ENCODE measurements at regions not wholly inside any gene's neighbourhood (a gene's known extent, or its start where the extent isn't known, plus 50 kb on each side); places are given as distances from the start of the nearest gene placed in this dataset.
"Not testable (repeated sequence)": the region's sequence is repeated elsewhere in the genome, so short reads cannot be mapped to it uniquely, and the experiment has no call there.

DNA sequence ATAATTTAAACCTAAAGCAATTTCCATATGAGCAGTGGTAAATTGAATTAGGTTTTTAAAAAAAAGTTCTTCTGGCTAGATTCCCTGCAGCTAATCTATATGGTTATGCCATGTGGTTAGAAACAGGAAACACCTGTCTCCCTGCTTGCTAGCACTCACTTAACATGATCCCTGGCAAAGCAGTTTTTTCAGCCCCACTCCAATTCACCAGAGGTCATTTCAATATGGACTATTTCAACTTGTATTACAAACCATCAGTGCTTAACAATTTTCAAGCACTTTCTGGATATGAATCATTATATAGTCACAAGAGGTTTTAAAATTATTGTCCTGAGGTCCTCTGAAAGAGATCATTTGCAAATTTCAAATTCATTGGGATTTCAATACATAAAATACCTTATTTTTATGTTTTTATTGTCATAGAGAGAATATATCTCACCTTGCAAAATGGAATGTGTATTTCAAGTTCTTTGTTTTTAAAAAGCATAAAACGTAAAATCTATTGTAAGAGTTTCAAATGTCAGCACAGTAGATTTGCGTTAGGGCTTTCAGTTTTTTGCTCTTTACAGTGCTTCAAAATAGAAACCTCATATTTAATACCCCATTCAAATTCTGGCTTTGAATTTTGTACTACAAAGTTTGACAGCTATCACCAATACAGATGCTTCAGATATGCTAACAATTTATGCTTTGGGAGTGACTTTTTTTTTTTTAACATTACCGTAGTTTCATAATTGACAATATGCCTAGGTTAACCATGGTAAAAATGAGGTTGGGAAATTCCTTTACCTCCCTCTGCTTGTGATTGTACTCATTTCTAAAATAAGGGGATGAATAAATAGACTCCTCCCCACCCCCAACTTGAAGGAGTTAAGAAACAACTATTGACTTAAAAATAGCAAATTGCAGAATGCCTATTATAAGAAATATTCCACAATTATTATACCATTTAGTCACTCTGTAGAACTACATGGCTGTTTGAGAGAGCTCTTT lies 117.5 kb upstream of the HGF start:
- DNase-seq: no peak

DNA sequence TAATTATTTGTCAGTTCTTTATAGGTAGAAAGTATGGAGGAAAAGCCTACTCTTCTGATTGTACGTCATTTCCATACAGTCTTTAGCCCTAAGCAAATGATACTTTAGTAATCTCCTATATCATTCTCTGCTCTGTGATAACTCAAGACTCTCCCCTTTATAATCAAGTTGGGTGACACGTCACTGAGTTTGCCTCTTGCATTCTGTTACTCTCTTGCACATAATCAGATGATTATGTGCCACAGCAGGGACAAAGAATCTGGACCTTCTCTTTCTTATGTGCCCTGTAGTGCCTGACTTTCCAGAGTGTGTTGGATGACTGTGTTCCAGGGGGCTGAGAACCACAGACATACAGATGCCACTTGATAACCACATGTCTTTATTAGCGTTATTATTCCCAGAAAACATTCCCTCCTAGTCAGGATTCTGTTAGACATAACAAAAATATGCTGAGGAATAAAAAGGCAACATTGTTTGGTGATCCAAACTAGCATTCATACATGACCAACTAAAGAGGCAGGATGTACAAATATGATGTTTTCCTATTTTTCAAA lies 116.4 kb upstream of the HGF start:
- DNase-seq: no peak

DNA sequence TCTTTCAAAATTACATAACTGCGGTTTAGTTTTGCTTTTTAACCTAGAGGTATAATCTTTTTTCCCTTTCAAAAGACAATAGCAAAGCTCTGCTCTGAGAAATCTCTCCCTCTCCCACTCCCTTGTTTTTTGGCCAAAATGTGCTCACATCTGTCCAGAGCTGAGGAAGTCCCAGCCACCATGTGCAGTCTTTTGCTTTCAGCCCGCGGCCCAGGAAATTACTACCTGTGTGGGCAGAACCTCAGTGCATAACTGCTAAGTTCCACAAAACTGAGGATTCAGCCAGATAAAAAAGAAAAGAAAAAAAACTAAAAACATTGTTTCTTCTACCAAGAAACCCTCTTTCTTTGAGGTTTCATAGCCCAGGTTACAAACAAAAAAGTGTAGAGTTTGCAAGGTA lies 115.0 kb upstream of the HGF start:
- DNase-seq: no peak

DNA sequence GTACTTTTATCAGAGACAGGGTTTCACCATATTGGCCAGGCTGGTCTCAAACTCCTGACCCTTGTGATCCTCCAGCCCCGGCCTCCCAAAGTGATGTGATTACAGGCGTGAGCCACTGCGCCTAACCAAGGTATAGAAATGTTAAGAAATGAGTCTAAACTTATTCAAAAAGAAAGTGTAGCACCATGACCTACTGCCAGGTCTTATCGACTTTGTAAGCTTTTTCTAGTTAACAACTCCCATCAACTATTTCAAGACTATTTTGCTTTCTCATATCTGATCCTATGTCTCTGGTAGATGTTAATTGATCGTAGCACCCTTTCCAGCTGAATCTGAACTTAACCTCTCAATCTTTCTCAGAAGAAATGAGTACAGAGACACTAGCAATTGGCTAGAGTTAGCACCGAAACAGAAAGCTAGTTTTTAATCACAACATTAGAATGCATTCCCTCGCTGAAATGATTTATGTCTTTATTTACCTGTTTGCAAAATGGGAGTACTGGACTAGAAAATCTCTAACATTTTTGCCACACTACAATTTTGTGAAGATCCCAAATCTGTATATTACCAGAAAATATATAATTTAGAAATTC lies 114.0 kb upstream of the HGF start:
- no peak for DNase-seq

DNA sequence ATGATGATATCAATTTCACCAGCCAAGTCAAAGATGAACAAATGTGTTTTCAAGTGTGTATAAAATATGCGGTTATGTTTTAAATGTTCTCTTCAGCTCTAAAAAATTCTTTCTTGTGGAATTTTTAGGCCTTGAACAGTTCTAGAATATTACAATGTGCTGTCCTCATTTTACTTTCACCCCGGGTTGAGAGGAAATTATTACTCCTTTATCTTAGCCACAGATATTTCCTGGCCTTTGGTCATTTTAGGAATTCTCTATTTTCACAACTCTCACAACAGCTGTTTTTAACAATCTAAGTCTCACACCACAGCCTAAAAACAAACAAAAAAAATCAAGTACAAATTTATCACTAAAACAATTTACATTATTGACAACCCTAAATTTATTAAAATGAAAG lies 112.2 kb upstream of the HGF start:
- DNase-seq: peak; percentile 19

DNA sequence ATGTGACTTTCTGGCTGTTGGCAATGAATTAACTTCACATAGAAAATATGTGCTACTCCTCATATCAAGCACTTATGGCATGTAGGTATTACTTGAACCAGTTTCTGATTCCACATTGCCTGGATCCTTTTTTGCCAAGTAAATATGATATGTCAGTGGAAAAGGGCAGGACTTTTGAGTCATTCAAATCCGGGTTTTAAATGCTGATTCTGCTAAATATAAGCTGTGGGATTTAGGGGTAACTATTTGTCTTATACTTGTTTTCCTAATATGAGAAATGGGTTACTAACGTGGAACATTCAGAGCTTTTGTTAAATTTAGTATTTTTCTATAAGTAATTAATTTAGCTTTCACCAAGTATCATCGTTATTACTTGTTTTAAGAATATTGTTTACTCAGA lies 108.0 kb upstream of the HGF start:
- no peak for DNase-seq

DNA sequence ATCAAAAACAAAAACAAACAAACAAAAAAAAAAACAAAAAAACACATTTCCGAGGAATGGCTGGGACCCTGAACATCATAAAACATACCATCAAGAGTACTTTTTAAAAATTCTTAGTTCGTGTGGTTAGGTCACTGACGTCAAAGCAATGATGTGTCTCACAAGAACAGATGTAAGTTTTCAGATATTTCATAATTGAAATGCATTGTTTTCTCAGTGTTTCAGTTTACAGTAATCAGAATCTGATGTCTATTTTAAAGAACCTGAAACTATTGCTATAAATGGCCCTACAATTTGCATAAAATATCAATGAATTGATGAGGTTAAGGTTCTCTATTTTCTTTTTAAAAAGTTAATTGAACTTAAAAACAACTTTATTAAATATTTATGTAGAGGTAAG lies 103.7 kb upstream of the HGF start:
- DNase-seq: peak; percentile 21

DNA sequence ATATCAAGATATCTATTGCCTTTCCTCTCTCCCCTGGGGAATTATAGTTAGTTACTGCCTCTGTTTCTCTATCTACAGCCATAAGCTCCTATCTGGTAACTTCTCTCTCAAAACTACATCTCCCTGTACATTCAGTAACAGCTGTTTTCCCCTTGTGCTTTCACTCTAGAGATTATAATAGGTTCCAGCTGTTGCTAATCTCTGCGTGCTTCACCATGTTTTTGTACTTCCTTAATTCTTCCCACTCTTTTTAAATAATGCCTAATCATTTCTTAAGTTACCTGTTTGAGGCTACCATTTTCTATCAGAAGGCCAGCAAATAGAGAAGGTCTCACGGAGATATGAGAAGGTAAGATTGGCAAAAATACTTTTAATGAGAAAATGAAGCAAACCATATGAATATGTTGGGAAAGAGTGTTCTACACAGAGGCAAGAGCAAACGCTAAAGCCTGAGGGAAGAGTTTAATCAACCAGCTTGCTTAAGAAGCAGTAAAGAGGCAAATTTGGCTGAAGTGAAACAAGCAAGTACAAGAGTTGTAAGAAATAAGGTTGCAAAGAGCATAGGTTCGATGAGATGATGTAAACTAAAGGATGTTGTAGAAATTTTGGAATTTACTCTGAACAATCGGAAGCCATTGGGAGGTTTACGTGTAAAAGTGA lies 101.9 kb upstream of the HGF start:
- DNase-seq: peak; percentile 34

DNA sequence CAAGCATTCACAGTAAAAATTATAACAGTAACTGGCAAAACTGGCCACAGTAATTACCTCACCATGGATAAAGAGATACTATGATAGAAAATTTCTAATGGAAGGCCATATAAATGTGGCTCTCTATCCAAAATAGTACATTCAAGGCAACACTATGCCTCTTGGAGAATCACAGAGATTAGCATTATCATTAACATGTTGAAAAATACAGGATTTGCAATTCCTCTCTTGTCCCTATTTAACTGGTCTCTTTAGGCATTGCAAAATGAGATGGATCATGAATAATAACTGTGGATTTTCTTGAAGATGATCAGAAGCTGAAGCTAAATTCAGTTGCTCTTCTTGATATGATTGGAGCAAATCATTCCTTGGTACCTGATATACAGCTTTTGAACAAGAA lies 100.8 kb upstream of the HGF start:
- no peak for DNase-seq

DNA sequence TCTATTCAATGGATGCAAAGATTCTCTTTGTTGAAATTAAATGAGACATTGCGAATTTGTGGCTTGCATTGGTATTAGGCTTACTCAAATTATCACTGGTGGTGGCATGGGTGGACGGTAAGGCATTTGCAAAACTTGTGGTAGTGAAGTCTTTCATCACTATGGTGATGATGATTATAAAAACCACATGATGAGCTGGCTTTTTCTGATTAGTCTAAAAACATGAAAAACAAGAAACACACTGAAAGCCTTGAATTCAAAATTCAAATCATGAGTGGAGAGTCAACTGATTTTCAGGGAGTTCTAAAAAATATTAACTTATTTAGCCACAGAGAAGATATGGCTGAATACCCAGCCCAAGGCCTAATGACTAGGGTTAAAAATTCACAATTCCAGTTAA lies 99.8 kb upstream of the HGF start:
- no peak for DNase-seq

DNA sequence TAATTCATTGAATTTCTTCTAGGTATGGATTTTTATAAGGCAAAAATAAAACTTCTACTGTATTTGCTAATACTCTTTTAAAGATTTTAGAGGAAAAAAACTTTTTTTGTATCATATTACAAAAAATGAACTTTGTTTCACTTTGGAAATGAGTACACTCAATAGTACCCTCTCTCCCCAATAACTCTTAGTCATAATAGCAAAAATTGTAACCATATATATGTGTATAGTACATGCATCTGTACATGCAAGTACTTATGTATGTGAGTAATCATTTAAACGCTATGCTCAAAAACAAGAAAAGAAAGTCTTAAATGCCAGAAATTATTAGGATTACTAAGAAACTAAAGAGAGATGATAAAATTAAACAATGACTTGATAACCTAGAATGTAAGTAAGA lies 95.9 kb upstream of the HGF start:
- DNase-seq: no peak

DNA sequence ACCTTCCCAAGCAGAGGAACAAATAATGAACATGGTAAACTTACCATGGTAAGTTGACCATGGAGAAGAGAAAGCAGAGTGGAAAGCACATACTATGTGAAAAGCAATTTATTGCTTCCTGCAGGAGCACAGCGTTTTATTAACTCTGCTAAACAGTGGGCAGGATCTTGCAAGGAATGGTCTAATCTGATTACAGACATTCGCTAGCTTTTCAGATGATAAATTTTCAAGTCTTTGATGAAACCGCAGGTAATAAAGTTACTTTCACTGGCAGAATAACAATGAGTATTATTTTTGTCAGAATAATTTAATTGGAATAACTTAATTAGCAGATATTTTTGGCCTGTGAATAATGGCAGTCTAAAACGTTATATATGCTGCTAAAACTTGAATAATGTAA lies 89.6 kb upstream of the HGF start:
- no peak for DNase-seq

DNA sequence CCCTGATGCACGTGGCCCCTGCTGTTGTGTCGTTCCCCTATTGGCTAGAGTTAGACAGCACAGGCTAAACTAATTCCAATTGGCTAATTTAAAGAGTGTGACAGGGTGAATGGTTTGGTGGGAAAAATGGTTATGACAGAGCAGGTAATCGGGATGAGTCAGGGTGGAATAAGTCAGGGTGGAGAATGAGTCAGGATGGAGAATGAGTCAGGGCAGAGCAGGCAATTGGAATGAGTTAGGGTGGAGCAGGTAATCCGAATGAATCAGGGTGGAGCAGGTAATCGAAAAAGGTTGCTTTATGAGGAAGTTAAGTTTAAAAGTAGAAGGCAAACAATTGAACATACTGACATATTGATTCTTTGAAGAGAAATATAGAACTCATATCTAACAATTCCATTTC lies 89.0 kb upstream of the HGF start:
- DNase-seq: not testable (repeated sequence)

DNA sequence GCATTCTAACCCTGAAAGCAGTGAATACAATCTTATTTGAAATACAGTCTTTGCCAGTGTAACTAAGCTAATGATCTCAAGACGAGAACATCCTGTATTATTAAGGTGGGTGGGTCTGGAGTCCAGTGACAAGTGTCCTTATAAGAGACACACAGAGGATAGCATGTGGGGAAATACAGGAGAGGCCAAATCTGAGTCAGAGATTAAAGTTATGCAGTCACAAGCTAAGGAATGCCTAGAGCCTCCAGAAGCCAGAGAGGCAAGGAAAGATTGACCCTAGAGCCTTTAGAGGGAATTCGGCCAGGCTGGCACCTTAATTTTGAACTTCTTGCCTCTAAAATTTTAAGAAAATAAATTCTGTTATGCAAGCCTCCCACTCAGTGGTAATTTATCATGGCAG lies 87.5 kb upstream of the HGF start:
- DNase-seq: no peak

DNA sequence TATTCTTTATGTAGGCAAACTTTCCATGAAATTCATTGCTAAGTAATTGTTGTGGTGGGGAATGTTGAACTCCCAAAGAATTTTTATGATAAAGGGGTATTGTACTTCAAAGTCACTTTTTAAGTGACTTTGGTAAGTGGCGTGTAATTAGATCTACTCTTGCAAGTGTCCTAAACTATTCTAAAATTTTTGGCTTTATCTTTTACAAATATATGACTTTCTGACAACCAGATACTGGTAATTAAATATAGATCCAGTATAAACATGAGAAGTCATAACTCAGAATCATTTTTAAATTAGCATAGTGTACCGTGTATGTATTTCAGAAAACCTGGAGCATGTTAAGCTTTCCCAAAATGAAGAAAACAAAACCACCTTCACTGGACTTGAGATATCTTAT lies 84.7 kb upstream of the HGF start:
- DNase-seq: no peak

DNA sequence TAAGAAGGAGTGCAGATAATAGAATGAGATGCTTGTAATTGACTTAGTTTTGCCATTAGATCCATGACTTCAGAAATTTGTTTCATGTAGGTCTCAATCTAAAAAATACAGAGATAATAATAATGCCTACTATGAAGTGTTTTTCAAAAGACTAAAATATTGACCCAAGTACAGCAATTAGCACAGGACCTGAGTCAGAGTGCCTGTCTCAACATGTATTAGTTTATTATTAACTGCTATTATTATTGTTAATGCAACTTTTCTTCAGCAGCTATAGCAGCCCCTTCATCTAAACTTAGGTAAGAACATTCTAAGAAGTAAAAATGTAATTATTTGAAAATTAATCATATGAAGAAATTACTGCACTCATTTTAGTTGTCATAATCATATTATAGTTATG lies 82.9 kb upstream of the HGF start:
- DNase-seq: no peak

DNA sequence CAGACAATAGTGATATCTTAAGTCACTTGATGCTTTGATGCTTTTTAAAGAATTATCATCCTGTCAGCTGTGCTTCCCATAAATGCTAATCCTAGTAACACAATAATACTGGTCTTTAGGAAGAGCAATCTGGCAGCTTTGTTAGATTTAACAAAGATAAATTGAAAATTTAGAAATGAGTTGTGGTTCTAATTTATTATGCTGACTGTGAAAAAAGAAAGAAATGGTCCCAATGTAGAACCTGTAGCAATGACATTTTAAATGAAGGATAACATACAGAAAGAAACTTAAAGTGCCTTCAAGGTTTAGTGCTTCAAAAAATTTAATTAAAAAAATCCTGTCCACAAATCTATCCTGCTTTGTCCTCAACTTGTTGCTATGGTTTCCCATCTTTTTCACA lies 81.6 kb upstream of the HGF start:
- no peak for DNase-seq

DNA sequence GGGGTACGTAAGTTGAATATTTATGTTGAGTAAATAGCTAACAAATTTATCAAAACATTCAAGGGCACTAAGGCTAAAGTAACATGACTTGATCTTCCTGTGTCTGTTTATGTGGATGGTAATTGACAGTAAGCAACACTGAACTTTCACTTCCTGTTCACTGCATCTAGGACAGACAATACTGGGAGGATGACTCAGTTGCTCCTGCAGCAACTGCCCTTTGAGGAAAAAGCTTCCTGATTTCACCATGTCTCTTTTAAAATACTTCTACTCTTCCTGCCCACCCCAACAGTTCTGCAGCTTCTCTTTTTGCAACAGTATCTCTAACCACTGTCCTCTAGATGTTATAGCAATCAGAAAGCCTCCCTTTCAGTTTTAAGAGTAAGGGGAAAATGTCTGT lies 76.6 kb upstream of the HGF start:
- DNase-seq: peak; percentile 30

DNA sequence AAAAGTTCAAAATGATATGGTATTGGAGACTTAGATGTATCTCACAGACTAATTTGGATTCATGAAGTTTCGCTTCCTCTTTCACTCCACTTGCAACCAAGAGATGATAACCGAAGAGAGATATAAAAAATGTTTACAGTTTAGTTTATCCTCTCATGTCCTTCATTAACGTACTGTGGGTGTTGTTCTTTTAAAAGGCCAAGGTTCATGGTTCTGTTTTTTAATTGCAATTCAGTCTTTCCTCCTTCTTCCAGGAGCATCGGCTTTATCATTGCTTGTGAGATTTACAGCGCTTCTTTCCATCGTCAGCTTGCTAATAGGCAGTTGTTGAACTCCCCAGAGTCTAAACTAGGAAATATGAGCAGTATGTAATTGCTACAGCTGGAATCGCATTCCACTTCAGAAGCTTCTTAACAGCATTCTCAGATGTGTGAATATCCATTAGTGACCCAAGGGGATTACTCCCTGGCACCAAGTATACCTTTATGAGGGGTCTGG lies 75.9 kb upstream of the HGF start:
- DNase-seq: peak; percentile 23

DNA sequence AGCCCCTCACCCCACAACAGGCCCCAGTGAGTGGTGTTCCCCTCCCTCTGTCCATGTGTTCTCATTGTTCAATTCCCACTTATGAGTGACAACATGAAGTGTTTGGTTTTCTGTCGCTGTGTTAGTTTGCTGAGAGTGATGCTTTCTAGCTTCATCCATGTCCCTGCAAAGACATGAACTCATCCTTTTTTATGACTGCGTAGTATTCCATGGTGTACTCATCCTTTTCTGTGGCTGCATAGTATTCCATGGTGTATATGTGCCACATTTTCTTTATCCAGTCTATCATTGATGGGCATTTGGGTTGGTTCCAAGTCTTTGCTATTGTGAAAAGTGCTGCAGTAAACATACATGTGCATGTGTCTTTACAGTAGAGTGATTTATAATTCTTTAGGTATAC lies 73.8 kb upstream of the HGF start:
- DNase-seq: not testable (repeated sequence)

DNA sequence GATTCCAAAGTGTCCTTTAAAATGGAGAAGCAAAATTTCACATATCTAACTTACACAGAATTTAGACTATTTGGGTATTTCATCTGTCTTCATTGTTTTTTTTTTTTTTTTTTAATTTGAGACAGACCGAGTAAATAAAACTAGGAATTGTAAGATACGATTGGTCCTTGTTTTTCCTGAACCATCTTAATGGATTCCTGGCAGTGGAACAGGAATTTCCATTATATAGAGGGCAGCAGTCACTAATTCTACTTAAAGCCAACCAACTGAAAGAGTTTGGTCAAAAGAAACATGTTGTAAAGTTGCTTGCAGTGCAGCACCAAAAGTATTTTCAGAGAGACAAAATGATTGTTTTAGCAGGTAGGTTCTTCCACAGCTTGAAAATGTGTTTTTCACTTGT lies 72.5 kb upstream of the HGF start:
- no peak for DNase-seq

DNA sequence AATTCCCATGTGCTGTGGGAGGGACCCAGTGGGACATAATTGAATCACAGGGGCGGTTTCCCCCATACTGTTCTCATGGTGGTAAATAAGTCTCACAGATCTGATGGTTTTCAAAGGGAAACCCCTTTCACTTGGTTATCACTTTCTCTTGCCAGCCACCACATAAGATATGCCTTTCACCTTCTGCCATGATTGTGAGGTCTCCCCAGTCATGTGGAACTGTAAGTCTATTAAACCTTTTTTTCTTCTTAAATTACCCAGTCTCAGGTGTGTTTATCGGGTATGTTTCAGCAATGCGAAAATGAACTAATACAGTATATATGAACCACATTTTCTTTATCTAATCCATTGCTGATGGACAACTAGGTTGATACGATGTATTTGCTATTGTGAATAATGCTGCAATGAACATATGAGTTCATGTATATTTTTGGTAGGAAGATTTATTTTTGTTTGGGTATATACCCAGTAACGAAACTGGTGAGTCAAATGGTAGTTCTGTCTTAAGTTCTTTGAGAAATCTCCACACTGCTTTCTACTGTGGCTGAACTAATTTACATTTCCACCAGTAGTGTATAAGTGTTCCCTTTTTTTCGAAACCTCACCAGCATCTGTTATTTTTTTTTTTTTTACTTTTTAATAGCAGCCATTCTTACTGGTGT lies 70.0 kb upstream of the HGF start:
- DNase-seq: no peak

DNA sequence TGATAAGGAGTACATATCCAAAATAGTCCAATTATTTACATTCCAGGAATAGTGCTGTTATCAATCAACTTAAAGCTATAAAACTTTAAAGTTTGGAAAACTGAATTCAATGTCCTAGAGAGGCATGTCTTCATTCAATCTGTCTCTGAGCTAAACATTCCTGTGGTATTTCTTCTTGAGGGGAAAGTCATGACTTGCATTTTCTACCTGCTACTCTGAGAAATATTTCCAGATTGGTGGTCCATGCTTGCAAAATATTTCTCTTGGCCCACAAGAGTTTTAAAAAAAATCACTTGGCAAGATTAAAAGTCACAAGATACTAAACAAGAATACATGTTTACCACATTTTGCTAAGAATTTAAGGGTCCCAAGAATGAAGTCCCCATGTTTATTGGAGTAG lies 63.6 kb upstream of the HGF start:
- DNase-seq: peak; percentile 78

Data from fibroblast of upper back skin (primary cell).